ENCODE measurements at regions not wholly inside any gene's neighbourhood (a gene's known extent, or its start where the extent isn't known, plus 50 kb on each side); places are given as distances from the start of the nearest gene placed in this dataset.

DNA sequence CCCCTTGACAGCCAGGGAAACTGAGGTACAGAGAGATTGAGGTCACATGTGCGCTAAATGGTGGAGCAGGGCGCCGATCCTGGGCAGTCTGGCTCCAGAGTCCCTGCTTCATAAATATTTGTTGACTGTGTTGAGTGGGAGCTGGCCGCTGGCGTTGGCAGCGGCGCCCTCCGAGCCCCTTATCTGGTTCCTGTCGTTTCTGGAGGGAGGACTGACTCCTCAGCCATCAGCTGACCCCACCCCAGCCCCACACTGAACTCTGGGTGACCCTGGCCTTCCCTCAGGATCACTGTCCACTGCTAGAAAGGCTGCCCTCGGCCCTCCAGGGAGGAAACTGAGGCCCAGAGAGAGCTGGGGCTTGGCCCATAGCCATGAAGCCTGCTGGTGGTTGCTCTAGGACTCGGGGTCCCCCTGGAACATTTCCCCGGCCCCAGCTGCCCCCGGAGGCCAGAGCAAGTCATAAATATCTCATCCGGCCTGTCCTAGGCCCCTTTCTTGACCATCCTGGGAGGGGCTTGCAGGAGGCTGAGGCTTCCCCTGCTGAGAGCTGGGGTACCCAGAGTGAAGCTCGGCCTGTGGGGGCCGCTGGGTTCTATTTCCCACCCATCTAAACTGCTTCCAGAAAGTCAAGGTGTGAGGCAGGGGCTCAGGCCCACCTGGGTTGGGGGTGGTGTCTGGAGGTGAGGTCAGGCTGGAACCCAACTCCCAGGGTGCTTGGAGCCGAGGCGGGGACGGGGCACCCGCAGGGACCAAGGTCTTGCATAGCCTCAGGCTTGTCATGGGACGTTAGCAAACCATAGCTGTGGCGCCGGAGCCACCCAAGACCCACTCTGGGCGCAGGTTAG lies 51.7 kb upstream of the GSE1 start:
- TF ChIP-seq, protein P1, sequence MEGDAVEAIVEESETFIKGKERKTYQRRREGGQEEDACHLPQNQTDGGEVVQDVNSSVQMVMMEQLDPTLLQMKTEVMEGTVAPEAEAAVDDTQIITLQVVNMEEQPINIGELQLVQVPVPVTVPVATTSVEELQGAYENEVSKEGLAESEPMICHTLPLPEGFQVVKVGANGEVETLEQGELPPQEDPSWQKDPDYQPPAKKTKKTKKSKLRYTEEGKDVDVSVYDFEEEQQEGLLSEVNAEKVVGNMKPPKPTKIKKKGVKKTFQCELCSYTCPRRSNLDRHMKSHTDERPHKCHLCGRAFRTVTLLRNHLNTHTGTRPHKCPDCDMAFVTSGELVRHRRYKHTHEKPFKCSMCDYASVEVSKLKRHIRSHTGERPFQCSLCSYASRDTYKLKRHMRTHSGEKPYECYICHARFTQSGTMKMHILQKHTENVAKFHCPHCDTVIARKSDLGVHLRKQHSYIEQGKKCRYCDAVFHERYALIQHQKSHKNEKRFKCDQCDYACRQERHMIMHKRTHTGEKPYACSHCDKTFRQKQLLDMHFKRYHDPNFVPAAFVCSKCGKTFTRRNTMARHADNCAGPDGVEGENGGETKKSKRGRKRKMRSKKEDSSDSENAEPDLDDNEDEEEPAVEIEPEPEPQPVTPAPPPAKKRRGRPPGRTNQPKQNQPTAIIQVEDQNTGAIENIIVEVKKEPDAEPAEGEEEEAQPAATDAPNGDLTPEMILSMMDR (conservative IDR thresholded peaks at IDR 0.05), result no peak
- TF ChIP-seq ZFX (IDR thresholded peaks at IDR 0.05), result no peak
- H3K27ac ChIP-seq, result peak overlapping the region; percentile 99

DNA sequence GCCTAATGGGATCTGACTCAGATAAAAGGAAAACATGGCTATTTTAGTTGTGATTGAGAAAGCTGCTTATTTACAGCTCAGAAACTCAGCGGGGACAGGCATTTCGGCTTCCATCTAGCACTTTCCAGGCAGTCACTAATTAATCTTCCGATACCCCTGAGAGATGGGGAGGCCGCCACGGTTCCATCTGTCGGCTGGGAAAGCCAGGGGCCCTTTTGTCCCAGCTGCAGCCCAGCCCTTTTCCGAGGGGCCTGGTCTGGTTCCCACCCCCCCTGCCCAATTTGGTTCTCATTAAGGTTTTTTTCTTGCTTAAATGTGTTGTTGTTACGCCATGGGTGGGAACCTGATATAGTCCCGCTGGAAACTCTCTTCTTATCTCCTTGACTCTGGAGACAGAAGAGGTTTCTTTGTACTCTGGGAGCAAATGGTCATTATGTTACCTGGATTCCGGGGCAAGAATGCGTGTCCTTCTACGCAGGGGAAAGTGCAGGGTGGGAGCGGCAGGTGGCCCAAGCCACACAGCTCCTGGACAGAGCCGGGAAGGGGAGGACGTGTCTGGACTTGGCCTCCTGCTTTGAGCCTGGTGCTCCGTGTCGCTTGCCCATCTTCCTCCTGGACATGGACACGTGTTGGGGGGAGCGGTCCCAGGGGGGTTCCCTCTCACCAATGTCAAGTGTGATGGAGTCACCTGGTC lies 50.9 kb upstream of the GSE1 start:
- no peak for TF ChIP-seq ZFX (IDR thresholded peaks at IDR 0.05)
- TF ChIP-seq, protein P1 (conservative IDR thresholded peaks at IDR 0.05), result no peak
- peak overlapping the region; percentile 99; the same call in 1 of the 2 replicates for H3K27ac ChIP-seq

DNA sequence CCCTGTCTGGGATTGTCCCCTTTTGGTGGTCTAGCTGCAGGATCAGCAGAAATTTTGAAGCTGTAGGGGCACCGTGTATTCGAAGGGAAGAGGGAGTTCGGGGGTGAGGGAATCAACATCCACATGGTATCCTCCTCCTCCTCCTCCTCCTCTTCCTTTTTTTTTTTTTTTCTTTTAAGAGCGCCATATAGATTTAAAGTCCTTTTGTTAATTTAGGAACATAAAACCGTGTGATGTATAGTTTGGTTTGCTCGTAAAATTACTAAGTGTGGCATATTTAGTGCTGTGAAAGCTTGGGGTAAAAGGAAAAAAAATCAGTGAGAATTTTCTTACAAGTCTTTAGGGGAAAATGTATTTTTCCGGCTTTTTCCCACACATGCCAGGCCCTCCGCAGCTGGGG lies 50.1 kb upstream of the GSE1 start:
- H3K27ac ChIP-seq, result peak overlapping the region; percentile 99

More for the DNA sequence above, 50.1 kb upstream of the GSE1 start:
- TF ChIP-seq ZFX (IDR thresholded peaks at IDR 0.05), result no peak
- TF ChIP-seq, protein P1 (conservative IDR thresholded peaks at IDR 0.05), result no peak

Data from C4-2B (cell line).